A673 (cell line): ENCODE measurements at regions not wholly inside any gene's neighbourhood (a gene's known extent, or its start where the extent isn't known, plus 50 kb on each side); places are given as distances from the start of the nearest gene placed in this dataset.
A peak's percentile ranks its signal among the peaks of the same experiment; 100 is the strongest.

Experiments
- EZH2 ChIP-seq: fragments of 200-600 bp; sonication (generic); IDR thresholded peaks from 2 replicates; pipeline ENCODE4 v1.6.1; 2017; ENCODE audit warnings: borderline replicate concordance, low read depth, mild to moderate bottlenecking, mixed read lengths, antibody characterized with exemption, low read length; ENCODE audit not compliant: poor library complexity, severe bottlenecking
- TF ChIP-seq, protein P1 (sequence below): fragments of 300-800, 200-600 bp; sonication (generic); conservative IDR thresholded peaks from 2 replicates; pipeline ENCODE4 v1.5.1; 2017; ENCODE audit warnings: low read depth, mild to moderate bottlenecking, antibody characterized with exemption, low read length, moderate library complexity, mixed read lengths

GRCh38 chr7:80018941-80019808 lies 115.5 kb upstream of the GNAI1 start:
- TF ChIP-seq, protein P1, sequence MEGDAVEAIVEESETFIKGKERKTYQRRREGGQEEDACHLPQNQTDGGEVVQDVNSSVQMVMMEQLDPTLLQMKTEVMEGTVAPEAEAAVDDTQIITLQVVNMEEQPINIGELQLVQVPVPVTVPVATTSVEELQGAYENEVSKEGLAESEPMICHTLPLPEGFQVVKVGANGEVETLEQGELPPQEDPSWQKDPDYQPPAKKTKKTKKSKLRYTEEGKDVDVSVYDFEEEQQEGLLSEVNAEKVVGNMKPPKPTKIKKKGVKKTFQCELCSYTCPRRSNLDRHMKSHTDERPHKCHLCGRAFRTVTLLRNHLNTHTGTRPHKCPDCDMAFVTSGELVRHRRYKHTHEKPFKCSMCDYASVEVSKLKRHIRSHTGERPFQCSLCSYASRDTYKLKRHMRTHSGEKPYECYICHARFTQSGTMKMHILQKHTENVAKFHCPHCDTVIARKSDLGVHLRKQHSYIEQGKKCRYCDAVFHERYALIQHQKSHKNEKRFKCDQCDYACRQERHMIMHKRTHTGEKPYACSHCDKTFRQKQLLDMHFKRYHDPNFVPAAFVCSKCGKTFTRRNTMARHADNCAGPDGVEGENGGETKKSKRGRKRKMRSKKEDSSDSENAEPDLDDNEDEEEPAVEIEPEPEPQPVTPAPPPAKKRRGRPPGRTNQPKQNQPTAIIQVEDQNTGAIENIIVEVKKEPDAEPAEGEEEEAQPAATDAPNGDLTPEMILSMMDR, result peak; percentile 97
- TF ChIP-seq EZH2, result no peak
